ENCODE measurements at regions not wholly inside any gene's neighbourhood (a gene's known extent, or its start where the extent isn't known, plus 50 kb on each side); places are given as distances from the start of the nearest gene placed in this dataset.

- Histone ChIP-seq H3K27ac (no peak overlapping the region), H3K36me3 (no peaks in the 10 kb centered on the region), H3K27me3 (no peaks in the 10 kb centered on the region), H3K9me3 (peaks cover 0 to 7% (median 0%) of the 10 kb centered on the region in 3 donors), H3K4me3 (no peak overlapping the region), H3K4me1 (no peaks in the 10 kb centered on the region)
- 86 to 90% methylated on average over 3 to 4 of the region's 4 CpGs for WGBS, 2 donors (ENCODE audit: low coverage in 1 of 2)
- no peak for TF ChIP-seq CTCF (IDR thresholded peaks at IDR 0.05)
- TF ChIP-seq POLR2AphosphoS5 (IDR thresholded peaks at IDR 0.05): no peak
- no peak for TF ChIP-seq POLR2A (IDR thresholded peaks at IDR 0.05)
- TF ChIP-seq EP300 (IDR thresholded peaks at IDR 0.05): no peak
- ATAC-seq: no peak
Observed at GRCh38 chr11:112661571-112661970, 299.6 kb upstream of the NCAM1 start.

GRCh38 chr11:112662554-112662953, 298.7 kb upstream of the NCAM1 start:
- H3K27me3 ChIP-seq: no peaks in the 10 kb centered on the region
- no peak for TF ChIP-seq POLR2A (IDR thresholded peaks at IDR 0.05)
- no peak for TF ChIP-seq POLR2AphosphoS5 (IDR thresholded peaks at IDR 0.05)
- TF ChIP-seq EP300 (IDR thresholded peaks at IDR 0.05): no peak
- TF ChIP-seq CTCF (IDR thresholded peaks at IDR 0.05): no peak
- 80 to 100% methylated on average over 1 of the region's 2 CpGs for WGBS, 2 donors (ENCODE audit: low coverage in 1 of 2)
- H3K36me3 ChIP-seq: no peaks in the 10 kb centered on the region
- H3K9me3 ChIP-seq: peaks cover 0 to 7% (median 0%) of the 10 kb centered on the region in 3 donors
- no peak overlapping the region for H3K4me3 ChIP-seq
- no peak overlapping the region for H3K27ac ChIP-seq
- no peaks in the 10 kb centered on the region for H3K4me1 ChIP-seq
- no peak for ATAC-seq

GRCh38 chr11:112663947-112664634, 297.1 kb upstream of the NCAM1 start:
- no peak for TF ChIP-seq POLR2AphosphoS5 (IDR thresholded peaks at IDR 0.05)
- TF ChIP-seq EP300 (IDR thresholded peaks at IDR 0.05): no peak
- no peak for TF ChIP-seq POLR2A (IDR thresholded peaks at IDR 0.05)
- no peak for TF ChIP-seq CTCF (IDR thresholded peaks at IDR 0.05)

GRCh38 chr11:112665291-112665690, 295.9 kb upstream of the NCAM1 start:
- Histone ChIP-seq H3K27ac (no peak overlapping the region), H3K9me3 (peaks cover 0 to 7% (median 0%) of the 10 kb centered on the region in 3 donors), H3K36me3 (no peaks in the 10 kb centered on the region), H3K27me3 (no peaks in the 10 kb centered on the region), H3K4me1 (no peaks in the 10 kb centered on the region), H3K4me3 (no peak overlapping the region)
- WGBS, 2 donors (ENCODE audit: low coverage in 1 of 2): 81% methylated on average over 2 of the region's 2 CpGs; no CpG with 5 or more reads in 1 of the 2 donors
- no peak for TF ChIP-seq EP300 (IDR thresholded peaks at IDR 0.05)
- no peak for TF ChIP-seq POLR2AphosphoS5 (IDR thresholded peaks at IDR 0.05)
- TF ChIP-seq CTCF (IDR thresholded peaks at IDR 0.05): no peak
- TF ChIP-seq POLR2A (IDR thresholded peaks at IDR 0.05): no peak
- no peak for ATAC-seq

More at GRCh38 chr11:112663947-112664634, 297.1 kb upstream of the NCAM1 start:
- Histone ChIP-seq H3K27ac (no peak overlapping the region), H3K9me3 (peaks cover 0 to 7% (median 0%) of the 10 kb centered on the region in 3 donors), H3K4me3 (no peak overlapping the region), H3K36me3 (no peaks in the 10 kb centered on the region), H3K27me3 (no peaks in the 10 kb centered on the region), H3K4me1 (no peaks in the 10 kb centered on the region)
- 90 to 100% methylated on average over 1 to 2 of the region's 4 CpGs for WGBS, 2 donors (ENCODE audit: low coverage in 1 of 2)
- ATAC-seq: no peak

- TF ChIP-seq EP300 (IDR thresholded peaks at IDR 0.05): no peak
- TF ChIP-seq CTCF (IDR thresholded peaks at IDR 0.05): no peak
- no peak for TF ChIP-seq POLR2AphosphoS5 (IDR thresholded peaks at IDR 0.05)
- no peak for TF ChIP-seq POLR2A (IDR thresholded peaks at IDR 0.05)
- no CpG with 5 or more reads among the region's 1 CpG for WGBS, 2 donors (ENCODE audit: low coverage in 1 of 2)
- Histone ChIP-seq H3K4me1 (no peaks in the 10 kb centered on the region), H3K27ac (no peak overlapping the region), H3K4me3 (no peak overlapping the region), H3K9me3 (peaks cover 0 to 7% (median 0%) of the 10 kb centered on the region in 3 donors), H3K27me3 (no peaks in the 10 kb centered on the region), H3K36me3 (no peaks in the 10 kb centered on the region)
- no peak for ATAC-seq
Observed at GRCh38 chr11:112666253-112666652, 295.0 kb upstream of the NCAM1 start.
